22Rv1 (cell line): ENCODE measurements at regions not wholly inside any gene's neighbourhood (a gene's known extent, or its start where the extent isn't known, plus 50 kb on each side); places are given as distances from the start of the nearest gene placed in this dataset.

Source experiments
- CTCF ChIP-seq: fragments of 450-650 bp; IDR thresholded peaks from 2 replicates; pipeline ENCODE4 v1.5.1; 2017; ENCODE audit warnings: mild to moderate bottlenecking
- ZFX ChIP-seq: fragments of 450-650 bp; IDR thresholded peaks from 2 replicates; pipeline ENCODE4 v1.6.1; 2017; ENCODE audit warnings: antibody characterized with exemption, borderline replicate concordance

- TF ChIP-seq CTCF, result no peak
- TF ChIP-seq ZFX, result no peak
These were observed 56.0 kb downstream of the GLUD2 start for GRCh38 chrX:121103381-121103780.
